NCI-H1048 (cell line): ENCODE measurements at regions not wholly inside any gene's neighbourhood (a gene's known extent, or its start where the extent isn't known, plus 50 kb on each side); places are given as distances from the start of the nearest gene placed in this dataset.
"Not testable (repeated sequence)": the region's sequence is repeated elsewhere in the genome, so short reads cannot be mapped to it uniquely, and the experiment has no call there.

Experiments
- DNase-seq: peaks from one replicate; lab custom pipeline; 2025; lab: John Stamatoyannopoulos, UW

DNA sequence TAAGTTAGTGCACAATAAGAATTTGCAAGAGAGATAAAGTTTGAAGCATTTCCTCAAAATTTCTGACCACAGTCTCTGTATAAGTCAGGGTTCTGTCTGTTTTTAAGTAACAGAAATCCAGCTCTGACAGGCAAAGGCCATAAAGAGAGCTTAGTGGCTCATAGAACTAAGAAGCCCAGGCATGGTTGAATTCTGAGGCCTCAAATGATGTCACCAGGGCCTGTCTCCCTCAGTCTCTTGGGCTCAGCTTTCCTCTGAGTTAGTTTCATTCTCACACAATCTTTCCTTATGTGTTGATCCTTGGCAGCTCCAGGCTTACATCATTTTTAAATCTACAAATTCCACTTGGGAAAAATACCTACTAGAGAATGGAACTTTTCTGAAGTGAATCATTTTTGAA, 173.4 kb upstream of the ATP2B1 start:
- no peak for DNase-seq

DNA sequence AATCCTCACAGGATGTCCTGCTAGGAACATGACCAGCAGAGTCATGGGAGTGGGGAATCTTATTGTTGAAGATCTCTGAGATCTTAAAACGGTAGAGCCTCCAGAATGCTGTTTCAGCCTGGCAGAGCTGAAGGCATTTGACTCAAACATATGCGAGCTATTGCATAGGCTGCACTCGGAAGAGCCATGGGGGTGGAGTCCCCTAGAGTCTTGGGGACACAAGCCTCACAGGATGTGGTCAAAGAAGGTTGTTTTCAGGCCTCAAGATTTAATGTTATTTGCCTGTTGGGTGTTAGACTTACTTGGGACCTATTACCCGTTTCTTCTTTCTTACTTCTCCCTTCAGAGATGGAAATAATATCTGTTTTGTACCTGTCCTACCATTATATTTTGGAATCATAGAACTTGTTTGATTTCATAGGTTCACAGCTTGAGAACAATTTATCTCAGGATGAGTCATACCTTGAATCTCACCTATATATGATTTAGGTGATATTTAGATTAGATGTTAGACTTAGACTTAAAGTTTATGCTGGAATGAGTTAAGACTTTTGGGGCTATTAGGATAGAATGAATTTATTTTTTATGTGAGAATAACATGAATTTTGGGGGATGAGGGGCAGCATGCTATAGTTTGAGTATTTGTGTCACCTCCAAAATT, 172.2 kb upstream of the ATP2B1 start:
- no peak for DNase-seq

DNA sequence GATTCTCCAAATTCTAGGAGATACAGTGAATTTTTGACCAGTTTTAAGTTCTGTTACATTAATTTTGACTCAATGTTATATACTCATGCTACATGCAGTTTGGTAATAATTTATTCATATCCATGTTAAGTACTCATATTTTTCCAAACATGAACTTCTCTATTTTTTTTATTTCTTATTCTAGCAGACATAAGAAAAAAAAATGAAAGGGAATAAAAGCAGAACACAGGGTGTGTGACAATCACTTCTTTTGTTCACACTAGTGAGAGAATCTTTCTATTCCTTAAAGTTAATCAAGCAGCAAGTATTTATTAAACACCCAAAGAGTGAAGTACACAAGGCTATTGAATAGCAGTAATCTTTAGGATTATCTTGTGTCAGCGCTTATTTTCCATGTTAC, 171.1 kb upstream of the ATP2B1 start:
- no peak for DNase-seq

DNA sequence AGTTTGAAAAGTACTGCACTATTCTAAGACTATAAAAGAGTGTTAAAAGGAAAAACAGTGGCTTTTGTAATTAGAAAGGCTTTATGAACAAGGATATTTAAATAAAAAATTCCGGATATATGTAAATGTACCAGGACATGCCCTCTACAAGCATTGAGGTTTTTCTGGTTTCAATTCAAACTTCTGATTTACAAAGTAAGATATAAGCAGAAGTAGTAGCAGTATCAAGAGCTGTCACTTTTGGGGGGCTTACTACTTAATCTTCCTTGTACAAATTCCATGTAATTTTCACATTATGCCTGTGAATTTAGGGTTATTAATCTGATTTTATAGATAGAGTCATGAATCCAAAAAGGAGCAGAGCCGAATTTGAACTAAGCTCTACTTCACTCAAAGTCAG, 170.3 kb upstream of the ATP2B1 start:
- DNase-seq: no peak

DNA sequence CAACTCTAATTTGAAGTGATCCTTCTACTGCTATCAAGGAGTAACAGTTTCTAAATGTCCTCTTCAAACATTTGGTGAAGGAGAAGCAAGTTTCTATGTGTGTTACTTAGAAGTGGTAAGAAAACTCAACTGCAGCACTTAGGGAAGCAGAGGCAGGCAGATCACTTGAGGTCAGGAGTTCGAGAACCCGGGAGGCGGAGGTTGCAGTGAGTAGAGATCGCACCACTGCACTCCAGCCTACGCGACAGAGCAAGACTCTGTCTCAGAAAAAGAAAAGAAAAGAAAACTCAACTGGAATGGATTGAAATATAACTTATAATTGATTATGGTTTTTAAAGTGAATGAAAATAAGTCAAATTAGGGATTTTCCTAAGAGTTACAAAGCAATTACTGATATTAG, 169.7 kb upstream of the ATP2B1 start:
- DNase-seq: no peak

DNA sequence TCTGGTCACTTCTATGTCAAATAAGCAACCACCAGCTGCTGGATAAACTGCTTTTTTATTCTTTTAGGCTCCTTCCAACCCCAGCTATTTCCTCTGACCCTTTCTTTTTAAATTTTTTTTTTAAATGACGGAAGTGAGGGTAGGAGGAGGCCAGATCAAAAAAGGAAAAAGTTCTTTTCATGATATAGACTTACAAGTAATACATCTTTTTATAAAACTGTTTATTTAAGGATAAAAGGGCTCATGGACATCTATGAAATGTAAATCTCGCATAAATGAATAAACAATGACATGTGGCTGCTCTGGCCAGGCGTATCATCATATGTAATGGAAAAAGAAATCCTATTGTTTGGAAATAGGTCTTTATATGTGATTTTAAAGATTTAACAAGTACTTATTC, 169.0 kb upstream of the ATP2B1 start:
- DNase-seq: no peak

DNA sequence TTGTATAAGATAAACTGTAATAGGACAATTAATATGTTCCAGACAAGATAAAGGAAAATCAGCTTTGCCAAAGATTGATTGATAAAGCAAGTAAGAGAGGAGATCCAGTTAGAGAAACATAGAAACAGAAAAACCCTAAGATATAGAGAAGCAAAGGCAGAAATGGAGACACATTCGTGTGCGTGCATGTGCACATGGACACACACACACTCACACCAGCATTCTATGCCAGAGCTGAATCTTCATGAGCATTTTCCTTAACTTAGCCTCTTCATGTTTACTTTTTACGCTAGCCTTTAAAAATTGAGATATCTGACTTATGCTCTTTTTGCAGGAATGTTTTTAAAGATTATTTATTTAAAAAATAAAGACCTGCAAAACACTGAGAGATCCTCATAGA, 168.5 kb upstream of the ATP2B1 start:
- DNase-seq: no peak

DNA sequence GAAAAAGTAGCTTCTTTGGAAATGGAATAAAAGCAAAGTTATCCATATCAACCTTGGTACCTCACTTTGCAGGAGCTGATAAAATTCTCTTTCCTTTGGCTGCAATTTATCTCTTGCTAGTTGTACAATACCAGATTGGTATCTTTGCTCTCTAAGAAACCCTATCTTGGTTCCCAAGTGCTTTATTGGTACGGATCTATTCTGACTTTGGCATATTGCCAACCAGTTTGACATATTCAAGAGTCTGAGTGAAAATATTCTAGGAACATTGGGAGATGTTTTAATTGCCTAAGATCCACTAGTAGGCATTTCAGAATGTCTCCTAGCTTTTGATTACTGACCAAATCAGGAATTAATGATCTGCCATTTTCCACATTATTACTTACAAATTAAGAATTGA, 167.2 kb upstream of the ATP2B1 start:
- DNase-seq: no peak

DNA sequence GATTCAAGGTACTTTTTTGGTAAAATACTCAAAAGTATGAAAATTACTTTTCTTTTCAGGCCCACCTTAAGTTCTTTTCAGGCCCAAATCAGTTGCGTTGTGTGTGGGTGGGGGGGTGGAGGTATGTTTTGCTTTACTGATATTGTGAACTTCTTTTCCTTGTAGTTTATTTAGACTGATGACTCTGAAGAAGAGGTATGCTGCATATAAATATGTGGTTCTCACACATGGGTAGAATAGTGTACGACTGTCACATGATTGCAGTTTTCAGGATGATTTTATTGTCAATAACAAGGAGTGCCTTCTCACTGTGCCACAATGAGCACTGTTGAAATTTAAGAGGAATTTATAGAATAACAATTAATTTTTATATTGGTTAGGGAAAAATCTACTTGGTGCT, 166.6 kb upstream of the ATP2B1 start:
- no peak for DNase-seq

DNA sequence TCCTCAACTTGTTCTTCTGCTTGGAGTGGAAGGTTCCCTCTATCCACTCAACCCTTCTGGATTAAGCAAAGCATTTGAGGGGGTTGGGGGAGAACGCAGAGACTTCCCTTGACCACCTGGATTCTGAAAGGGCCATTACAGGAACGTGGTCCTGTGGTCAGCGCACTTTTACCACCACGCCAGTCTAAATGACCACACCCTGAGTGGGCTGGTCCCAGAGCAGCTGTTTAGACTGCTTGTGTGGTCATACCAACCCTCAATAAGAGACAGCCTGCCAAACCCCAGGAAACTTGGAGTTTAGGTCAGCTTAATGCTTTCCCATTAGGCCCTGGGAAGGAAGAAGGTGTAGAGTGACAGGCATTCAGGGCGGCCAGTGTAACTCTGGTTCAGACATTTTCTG, 165.5 kb upstream of the ATP2B1 start:
- DNase-seq: no peak

DNA sequence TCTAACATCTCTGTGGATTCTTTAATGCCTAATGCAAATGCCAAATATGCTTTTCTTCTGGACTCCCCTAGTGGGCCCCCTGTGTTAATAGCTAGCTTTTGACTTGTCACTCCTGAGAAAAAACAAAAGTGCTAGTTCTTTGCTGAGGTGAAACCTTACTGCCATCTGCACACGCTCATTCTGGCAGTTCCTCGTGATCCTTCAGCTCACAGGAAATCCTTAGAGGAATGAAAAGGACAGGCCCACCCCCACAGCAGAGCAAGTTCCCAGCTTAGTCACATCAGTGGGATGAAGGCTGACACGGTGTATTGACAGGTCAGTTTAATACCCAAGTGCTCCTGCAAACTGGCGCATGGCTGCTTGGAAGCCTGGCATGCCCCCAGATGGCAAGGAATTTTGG, 165.1 kb upstream of the ATP2B1 start:
- DNase-seq: no peak

DNA sequence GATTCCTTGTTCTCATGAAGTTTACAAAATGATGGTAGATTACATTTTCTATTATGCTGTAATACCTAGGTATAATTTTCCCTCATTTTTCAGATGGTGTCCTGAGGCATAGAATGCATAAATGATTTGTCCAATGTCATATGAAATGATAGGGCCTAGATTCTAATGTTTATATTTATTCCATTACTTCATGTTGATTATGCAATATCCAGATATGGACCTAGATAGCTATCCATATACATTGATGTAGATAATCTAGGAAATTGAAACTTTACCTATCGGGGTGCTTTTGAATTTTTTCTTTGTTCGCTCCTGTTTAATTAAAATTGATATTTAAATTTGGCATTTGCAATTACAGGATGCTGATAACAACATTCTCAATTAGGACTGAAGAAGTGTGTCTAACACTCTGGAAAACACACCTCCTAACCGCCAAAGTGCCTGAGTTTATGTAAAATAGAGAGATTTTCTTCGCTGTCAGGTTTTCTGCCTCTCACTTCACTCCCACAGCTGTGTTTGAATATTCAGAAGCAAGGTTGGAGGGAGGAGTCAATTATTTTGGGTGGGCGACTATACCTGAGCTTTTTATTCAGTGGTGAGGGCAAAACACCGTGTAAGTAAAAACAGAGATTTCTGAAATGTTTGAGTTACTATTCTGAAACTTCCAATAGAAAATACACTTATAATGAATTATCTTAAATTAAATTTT, 164.4 kb upstream of the ATP2B1 start:
- no peak for DNase-seq

DNA sequence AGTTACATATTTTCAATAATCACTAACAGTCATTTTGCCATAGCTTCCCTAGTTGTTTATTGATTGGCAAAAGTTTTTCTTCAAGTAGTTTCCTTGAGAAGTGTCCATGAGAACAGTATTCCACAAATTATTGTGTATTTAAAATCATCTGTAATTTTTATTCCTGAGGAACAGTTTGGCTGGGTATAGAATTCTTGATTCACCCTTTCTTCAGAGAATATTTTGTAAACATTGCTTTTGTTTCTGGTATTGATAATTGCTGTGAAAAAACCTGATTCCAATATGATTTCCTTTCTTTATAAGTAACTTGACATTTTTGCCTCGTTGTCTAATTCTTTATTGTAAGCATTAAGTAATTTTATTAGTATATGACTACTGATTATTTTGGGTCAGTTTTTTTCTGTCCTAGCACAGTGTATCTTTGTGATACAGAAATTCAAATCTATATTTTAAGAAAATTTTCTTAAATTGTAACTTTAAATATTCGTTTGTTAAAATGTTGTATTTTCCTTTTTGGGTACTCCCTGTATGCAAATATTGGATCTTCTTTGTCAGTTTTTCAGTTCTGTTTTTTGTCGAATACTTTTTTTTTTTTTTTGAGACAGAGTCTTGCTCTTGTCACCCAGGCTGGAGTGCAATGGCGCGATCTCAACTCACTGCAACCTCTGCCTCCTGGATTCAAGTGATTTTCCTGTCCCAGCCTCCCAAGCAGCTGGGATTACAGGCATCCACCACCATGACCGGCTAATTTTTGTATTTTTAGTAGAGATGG, 162.0 kb upstream of the ATP2B1 start:
- DNase-seq: no peak

DNA sequence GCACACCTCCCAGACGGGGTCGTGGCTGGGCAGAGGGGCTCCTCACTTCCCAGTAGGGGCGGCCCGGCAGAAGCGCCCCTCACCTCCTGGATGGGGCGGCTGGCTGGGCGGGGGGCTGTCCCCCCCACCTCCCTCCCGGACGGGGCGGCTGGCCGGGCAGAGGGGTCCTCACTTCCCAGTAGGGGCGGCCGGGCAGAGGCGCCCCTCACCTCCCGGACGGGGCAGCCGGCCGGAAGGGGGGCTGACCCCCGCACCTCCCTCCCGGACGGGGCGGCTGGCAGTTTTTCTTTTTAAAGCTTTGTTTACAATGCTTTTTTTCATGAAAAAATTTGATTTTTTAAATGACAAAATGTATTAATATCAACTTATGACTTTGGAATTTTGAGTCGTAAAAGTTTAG, 159.0 kb upstream of the ATP2B1 start:
- DNase-seq: not testable (repeated sequence)

DNA sequence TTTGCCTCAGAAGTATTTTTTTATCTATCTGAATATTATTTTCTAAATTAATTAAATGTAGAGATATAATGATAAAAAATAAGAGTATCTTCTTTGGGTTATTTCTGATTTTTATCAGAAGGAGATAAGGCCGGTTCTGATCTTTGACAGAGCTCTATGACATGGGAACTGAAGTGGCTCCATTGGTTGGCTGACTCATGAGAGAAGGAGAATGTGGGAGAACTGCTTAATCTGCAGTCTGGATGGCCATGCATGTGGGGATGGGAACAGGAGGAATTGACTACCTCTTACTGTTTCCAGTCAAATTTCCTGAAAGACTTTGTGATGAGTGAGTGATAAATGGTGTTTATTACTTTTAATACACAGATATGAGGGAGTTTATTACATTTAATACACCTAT, 155.8 kb upstream of the ATP2B1 start:
- no peak for DNase-seq

DNA sequence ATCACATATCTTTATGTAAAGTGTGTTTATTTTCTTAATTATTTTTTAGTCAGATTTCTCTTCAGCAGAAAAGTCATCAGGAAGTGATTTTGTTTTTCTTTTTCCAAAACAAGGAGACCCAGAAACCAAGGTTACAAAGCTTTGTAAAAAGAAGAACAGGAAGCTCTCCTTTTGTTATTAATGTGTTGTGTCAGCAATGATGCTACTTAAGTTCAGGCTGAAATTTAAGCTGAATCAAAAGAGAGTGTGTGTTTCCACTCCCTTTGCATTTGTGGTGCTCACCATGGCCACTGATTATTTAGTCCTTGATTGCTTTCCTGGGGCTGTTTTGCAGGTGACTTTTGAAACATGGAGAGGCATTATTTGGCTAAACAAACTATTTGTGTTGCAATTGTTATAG, 155.3 kb upstream of the ATP2B1 start:
- DNase-seq: no peak

DNA sequence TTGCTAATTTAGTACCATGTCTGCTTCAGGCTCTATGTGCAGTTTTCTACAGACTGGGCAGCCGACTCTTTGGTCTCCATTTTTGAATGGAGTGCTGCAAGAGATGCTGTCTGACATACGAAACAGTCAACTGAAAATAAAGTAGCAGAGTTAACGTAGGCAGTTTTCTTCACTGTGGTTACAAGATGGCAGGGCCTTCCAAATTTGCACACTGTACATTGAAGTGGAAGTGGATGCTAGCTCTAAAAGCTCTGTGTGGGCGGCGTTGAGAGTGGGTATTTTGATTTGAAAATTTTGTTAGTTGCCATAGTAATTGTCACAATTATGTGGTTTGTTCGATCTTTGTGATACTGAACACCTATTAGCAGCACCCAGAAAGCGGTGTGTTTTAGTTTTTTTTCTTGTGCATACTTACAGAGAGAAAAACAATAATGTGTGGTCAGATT, 154.9 kb upstream of the ATP2B1 start:
- no peak for DNase-seq

DNA sequence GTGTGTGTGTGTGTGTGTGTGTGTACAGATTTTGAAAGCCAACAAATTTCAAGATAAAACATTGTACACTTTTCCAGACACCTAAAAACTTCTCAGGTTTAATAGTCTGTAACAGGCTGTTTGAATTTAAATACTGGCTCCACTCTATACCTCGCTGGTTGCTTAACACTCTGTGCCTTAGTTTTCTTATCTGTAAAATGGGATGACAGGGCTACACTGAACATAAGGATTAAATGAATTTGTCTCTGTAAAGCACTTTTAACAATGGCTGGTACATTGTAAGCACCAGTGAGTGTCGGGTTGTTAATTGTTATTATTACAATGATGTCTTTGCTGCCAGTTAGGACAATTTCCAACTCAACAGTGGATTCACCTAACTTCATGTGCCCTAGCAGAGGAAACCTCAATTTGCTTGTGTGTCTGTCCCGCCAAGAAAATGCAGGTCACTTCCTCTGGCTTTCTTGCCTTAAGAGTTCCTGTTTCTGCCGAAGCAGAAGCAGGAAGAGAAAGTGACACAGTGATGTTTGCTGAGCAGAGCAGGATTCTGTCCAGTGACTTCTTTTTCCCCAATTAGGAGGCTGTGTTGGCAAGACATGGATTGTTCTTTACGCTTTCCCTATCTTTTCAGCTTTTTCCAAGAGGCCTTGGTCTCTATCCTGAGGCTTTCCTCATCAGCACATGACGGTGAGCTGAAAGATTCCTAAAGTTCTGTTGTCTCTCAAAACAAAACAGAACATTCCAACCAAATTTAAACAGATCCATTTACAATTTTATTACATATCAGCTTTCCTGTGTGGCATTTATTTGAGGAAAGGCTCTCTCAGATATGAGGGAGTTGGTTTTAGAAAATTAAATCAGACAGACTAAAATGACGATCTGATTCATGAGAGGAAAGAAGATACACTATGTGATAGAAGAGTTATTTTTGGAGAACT, 154.1 kb upstream of the ATP2B1 start:
- no peak for DNase-seq

DNA sequence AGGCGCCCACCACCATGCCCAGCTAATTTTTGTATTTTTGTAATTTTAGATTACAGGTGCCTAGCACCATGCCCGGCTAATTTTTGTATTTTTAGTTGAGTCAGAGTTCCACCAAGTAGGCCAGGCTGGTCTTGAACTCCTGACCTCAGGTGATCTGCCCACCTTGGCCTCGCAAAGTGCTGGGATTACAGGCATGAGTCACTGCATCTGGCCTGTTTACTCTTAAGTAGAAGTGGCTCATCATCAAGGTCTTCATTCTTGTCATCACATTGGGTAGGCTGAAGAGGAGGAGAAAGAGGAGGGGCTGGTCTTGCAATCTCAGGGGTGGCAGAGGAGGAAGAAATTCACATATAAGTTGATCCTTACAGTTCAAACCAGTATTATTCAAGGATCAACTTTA, 152.4 kb upstream of the ATP2B1 start:
- no peak for DNase-seq

DNA sequence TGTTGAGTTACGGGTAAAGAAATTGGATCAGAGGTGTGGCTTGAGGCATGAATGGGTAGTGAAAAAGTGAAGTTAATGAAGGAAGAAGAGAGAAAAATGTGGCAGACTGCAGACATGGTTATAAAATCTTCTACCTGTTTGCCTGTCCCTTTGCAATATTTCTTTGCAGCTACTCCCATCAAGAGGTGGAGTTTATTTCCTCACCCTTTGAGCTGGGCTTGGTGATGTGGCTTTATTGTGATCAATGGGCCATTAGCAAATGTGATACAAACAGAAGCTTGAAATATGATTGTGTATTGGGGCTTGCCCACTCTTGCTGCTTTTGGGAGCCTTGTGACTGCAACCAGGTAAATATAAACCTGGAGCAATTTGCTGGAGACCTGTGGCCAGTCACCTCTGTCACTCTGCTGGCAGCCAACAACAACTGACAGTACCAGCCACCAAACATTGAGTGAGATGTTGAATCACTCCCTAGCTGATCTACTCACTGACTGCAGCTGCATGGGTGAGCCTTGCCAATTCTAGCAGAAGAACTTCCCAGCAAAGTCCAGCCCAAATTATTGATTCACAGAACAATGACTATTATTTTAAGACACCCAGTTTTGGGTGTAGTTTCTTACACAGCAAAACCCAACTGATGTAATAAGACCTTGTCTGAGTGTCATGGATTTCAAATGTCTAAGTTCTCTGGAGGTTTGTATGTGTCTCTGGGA, 151.0 kb upstream of the ATP2B1 start:
- DNase-seq: no peak

DNA sequence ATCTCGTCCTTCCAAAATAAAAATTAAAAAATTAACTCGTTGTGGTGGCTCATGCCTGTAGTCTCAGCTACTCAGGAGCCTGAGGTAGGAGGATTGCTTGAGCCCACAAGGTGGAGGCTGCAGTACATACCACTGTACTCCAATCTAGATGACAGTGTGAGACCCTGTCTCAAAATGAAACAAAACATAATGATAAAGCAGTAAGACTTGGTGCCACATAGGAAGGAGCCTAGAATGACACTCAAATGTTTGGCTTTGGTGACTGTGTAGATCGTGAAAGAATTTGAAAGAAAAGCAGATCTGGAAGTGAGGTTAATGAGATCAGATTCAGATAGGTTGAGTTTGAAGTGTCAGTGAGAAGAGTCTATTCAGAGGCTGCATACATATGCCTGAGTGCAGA, 150.1 kb upstream of the ATP2B1 start:
- DNase-seq: no peak
